Suprapubic skin (tissue), 3 donors: ENCODE measurements at regions not wholly inside any gene's neighbourhood (a gene's known extent, or its start where the extent isn't known, plus 50 kb on each side); places are given as distances from the start of the nearest gene placed in this dataset.
"Not testable (repeated sequence)": the region's sequence is repeated elsewhere in the genome, so short reads cannot be mapped to it uniquely, and the experiment has no call there.

Experiments
- POLR2A ChIP-seq, 2 donors: fragments of 450-650 bp; IDR thresholded peaks; one replicate each; pipeline ENCODE4 v1.6.1; 2017; ENCODE audit warnings: antibody characterized with exemption in 2 of 2, mild to moderate bottlenecking in 2 of 2, moderate library complexity in 2 of 2
- TF ChIP-seq, protein P1 (sequence below), 2 donors: fragments of 200-600 bp in 1 of 2; fragments of 450-650 bp in 1 of 2; sonication (generic) in 1 of 2; IDR thresholded peaks; one replicate each; pipeline ENCODE4 v1.5.1; 2016 to 2019; ENCODE audit warnings: antibody characterized with exemption in 2 of 2, mild to moderate bottlenecking in 1 of 2, moderate library complexity in 1 of 2

DNA sequence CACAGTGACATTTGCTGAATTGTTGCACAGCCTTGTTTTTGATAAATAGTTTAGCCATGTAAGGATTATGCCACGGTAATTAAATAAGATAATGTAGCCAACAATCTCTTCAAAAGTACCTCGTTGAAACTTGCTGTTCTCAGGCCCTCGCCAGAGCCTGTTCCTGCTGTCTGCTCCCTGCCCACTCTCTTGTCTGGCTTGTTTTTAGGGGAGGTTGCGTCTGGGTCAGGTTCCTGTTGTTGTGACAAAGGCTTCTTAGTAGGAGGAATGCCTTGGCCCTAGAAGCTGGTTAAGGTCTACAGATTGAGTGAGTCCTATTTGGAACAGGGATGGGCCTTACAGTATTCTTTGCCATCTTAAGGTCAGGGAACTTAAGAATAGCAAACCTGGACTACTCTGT lies 294.0 kb upstream of the NOTCH2NLA start:
- TF ChIP-seq, protein P1, sequence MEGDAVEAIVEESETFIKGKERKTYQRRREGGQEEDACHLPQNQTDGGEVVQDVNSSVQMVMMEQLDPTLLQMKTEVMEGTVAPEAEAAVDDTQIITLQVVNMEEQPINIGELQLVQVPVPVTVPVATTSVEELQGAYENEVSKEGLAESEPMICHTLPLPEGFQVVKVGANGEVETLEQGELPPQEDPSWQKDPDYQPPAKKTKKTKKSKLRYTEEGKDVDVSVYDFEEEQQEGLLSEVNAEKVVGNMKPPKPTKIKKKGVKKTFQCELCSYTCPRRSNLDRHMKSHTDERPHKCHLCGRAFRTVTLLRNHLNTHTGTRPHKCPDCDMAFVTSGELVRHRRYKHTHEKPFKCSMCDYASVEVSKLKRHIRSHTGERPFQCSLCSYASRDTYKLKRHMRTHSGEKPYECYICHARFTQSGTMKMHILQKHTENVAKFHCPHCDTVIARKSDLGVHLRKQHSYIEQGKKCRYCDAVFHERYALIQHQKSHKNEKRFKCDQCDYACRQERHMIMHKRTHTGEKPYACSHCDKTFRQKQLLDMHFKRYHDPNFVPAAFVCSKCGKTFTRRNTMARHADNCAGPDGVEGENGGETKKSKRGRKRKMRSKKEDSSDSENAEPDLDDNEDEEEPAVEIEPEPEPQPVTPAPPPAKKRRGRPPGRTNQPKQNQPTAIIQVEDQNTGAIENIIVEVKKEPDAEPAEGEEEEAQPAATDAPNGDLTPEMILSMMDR (IDR thresholded peaks at IDR 0.05), result not testable (repeated sequence)
- TF ChIP-seq POLR2A (IDR thresholded peaks at IDR 0.05), result not testable (repeated sequence)
